Bronchial epithelial cell (primary cell): ENCODE measurements at regions not wholly inside any gene's neighbourhood (a gene's known extent, or its start where the extent isn't known, plus 50 kb on each side); places are given as distances from the start of the nearest gene placed in this dataset.

Source experiments
- DNase-seq: peaks from one replicate; pipeline ENCODE4 v3.0.0-alpha.2; 2010; ENCODE audit warnings: low read depth
- FAIRE-seq: peaks from 2 replicates; lab custom pipeline; 2011; peaks lifted over from hg19 to GRCh38; lab: Jason Lieb, UNC
- H3K27me3 ChIP-seq: 2 replicates; pipeline ENCODE4 v1.5.1; 2011; ENCODE audit warnings: low read length; ENCODE audit not compliant: control insufficient read depth, insufficient read depth
- H3K36me3 ChIP-seq: 2 replicates; pipeline ENCODE4 v1.5.1; 2011; ENCODE audit warnings: low read length; ENCODE audit not compliant: control insufficient read depth, insufficient read depth
- H3K4me3 ChIP-seq: 2 replicates; pipeline ENCODE4 v1.5.1; 2011; ENCODE audit warnings: mild to moderate bottlenecking, low read depth, low read length, control low read depth
- CTCF ChIP-seq: IDR thresholded peaks from 2 replicates; pipeline ENCODE4 v1.5.1; 2011; ENCODE audit warnings: mild to moderate bottlenecking, moderate library complexity, low read length, control low read depth, inconsistent platforms; ENCODE audit not compliant: insufficient read depth, severe bottlenecking

DNA sequence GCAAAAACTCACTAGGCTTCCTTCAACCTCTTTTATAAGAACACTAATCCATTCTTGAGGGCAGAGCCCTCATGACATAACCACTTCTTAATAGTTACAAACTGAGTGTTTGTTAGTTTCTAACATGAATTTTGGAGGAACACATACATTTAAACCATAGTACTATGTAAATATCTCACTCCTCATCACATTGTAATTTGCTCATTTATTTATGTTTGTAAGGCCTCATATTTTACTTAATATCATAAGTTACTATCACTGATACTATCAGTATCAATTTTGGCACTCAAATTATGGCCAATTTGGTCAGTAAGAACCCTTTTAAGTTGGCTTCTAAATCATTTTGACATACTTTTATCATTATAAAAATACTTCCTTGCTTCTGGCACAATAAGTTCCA is 603.1 kb downstream of the ZEB2 start:
- Histone ChIP-seq H3K4me3 (no peak overlapping the region), H3K27me3 (no peaks in the 10 kb centered on the region), H3K36me3 (no peaks in the 10 kb centered on the region)
- no peak for FAIRE-seq
- no peak for DNase-seq
- no peak for TF ChIP-seq CTCF

DNA sequence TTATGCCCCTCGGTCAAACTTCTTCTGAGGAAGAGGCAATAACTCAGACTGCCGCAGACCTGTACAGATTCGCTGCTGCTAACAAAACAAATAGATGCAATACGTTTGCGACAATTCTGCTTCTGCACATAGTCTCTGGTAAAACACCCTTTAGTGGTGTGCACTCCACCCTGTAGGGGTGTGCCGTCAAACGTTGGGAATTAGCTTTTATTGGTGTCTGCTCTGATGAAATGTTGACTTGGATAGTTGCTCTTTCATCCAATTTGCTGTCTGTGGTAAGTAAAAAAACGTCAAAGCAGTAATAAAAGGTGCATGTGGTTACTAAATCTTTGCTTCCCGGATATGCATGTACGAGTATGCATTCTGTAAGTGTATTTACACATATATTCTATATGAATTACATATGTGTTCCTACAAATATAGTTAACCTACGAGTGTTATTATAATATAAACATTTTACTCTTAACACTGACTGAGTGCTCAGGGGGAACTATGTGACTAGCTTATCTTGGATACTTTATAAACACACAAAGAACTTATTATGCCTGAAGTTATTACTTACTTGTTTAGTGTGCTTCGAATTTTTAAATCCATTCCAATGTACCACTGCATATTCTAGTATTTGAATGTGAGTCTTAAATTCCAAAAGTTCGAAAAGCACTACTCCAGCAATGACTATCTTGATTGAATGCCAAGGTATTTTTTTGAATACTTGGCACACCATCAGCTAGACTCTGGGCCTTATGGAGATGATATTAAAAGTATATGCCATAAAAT is 610.2 kb downstream of the ZEB2 start:
- DNase-seq (no peak), FAIRE-seq (no peak)
- Histone ChIP-seq H3K36me3 (no peaks in the 10 kb centered on the region), H3K27me3 (no peaks in the 10 kb centered on the region), H3K4me3 (no peak overlapping the region)
- no peak for TF ChIP-seq CTCF

GRCh38 chr2:143908843-143909242 is 611.1 kb downstream of the ZEB2 start:
- FAIRE-seq (no peak), DNase-seq (no peak)
- no peaks in the 10 kb centered on the region for H3K36me3 ChIP-seq
- H3K27me3 ChIP-seq = no peaks in the 10 kb centered on the region
- no peak overlapping the region for H3K4me3 ChIP-seq
- no peak for TF ChIP-seq CTCF

- TF ChIP-seq CTCF = no peak
- Histone ChIP-seq H3K36me3 (no peaks in the 10 kb centered on the region), H3K4me3 (no peak overlapping the region), H3K27me3 (no peaks in the 10 kb centered on the region)
- DNase-seq (no peak), FAIRE-seq (no peak)
Observed at GRCh38 chr2:143907801-143908200, 612.1 kb downstream of the ZEB2 start.

GRCh38 chr2:143906850-143907249 is 613.1 kb downstream of the ZEB2 start:
- no peak for DNase-seq
- H3K4me3 ChIP-seq = no peak overlapping the region
- no peaks in the 10 kb centered on the region for H3K27me3 ChIP-seq
- no peak for TF ChIP-seq CTCF
- no peaks in the 10 kb centered on the region for H3K36me3 ChIP-seq
- FAIRE-seq = no peak

DNA sequence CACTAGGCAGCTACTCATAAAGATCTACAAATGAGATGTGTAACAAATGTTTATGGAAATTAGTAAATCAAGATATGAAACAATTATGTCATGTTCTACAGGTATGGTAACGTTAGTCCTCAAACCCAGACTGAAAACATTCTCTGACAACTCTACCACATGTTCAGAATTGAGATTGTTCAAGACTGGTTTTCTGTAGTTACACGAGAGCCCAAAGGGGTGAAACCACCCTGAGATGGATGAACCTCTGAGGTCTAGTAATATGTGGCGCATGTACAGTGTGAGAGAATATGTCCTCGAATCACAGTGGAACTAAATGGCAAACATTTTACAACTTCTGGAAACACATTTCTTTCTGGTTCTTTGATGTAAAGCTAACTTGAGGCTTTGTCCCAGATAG is 614.3 kb downstream of the ZEB2 start:
- DNase-seq (no peak), FAIRE-seq (no peak)
- Histone ChIP-seq H3K4me3 (no peak overlapping the region), H3K27me3 (no peaks in the 10 kb centered on the region), H3K36me3 (no peaks in the 10 kb centered on the region)
- no peak for TF ChIP-seq CTCF
